ENCODE measurements at regions not wholly inside any gene's neighbourhood (a gene's known extent, or its start where the extent isn't known, plus 50 kb on each side); places are given as distances from the start of the nearest gene placed in this dataset.

DNA sequence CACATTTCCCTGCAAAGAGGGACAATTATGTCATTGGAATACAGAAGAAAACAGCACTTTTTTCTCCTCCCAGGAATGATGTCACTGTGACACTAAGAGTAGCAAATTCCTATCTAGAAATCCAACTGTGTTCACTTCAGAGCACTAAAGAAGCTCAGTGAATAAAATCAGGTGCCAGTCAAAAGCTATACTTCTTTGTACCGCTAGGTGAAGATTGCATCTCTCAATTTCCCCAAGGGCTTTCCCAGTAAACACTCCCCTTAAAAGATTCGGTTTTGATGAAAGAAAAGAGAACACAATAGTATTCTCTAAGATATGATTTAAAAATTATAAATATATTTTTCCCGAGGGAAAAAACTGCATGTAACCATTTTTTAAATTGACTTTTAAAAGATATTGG is 104.7 kb upstream of the MID1 start:
- ATAC-seq, result no peak

DNA sequence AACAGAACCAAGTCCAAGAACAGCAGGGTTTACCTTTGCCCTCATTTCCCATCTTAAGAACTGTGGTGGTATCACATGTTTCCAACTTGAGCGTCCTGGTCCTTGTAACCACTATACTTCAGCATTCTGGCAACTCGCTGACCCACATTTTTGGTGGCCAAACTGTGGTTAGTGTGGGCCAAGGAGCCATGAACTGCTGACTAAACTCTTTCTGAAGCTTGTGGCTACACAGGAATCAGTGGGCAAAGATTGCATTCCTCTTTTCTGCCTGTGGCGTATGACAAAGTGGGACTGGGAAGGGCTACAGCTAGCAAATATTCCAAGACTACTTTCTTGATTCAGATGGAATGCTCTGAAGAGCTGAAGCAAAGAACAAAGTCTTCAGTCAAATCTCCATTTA is 106.3 kb upstream of the MID1 start:
- Mint-ChIP-seq H3K27ac (no peak overlapping the region), H3K9me3 (no peaks in the 10 kb centered on the region), H3K4me1 (no peaks in the 10 kb centered on the region), H3K27me3 (no peaks in the 10 kb centered on the region), H3K36me3 (ENCODE audit: low read depth) (no peaks in the 10 kb centered on the region), H3K4me3 (no peak overlapping the region)
- DNase-seq, result no peak
- ATAC-seq, result no peak

More for the DNA sequence above, 104.7 kb upstream of the MID1 start:
- Mint-ChIP-seq H3K9me3 (no peaks in the 10 kb centered on the region), H3K27me3 (no peaks in the 10 kb centered on the region), H3K27ac (no peak overlapping the region), H3K4me3 (no peak overlapping the region), H3K36me3 (ENCODE audit: low read depth) (no peaks in the 10 kb centered on the region), H3K4me1 (no peaks in the 10 kb centered on the region)
- no peak for DNase-seq

DNA sequence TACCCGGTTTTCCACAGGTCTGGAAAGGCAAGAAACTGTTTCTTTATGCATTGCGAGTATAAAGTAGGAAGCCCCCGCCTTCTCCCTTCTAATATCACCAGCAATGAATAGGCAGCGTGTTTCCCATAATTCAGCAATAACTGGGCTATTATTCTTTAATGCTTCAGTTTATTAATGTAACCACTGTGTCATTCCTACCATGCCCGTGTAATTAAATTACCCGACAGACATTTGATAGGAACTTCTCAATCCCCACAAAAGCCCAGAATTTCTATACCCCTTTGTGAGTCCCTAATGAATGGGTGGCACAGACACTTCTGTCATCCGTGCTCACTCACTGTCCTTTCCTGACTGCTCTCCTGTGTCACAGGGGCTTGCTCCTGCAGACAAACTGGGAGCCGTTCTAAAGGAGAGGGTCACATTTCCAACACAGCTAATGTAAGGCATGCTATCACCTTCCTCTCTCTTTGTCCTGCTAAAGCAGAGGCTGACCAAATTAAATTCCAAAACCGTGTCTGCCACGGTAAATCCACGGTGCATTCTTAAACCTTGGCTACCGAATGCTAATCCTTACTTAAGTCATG is 108.5 kb upstream of the MID1 start:
- Mint-ChIP-seq H3K27ac (no peak overlapping the region), H3K27me3 (no peaks in the 10 kb centered on the region), H3K4me1 (no peaks in the 10 kb centered on the region), H3K36me3 (ENCODE audit: low read depth) (no peaks in the 10 kb centered on the region), H3K4me3 (no peak overlapping the region), H3K9me3 (no peaks in the 10 kb centered on the region)
- ATAC-seq (no peak), DNase-seq (no peak)

DNA sequence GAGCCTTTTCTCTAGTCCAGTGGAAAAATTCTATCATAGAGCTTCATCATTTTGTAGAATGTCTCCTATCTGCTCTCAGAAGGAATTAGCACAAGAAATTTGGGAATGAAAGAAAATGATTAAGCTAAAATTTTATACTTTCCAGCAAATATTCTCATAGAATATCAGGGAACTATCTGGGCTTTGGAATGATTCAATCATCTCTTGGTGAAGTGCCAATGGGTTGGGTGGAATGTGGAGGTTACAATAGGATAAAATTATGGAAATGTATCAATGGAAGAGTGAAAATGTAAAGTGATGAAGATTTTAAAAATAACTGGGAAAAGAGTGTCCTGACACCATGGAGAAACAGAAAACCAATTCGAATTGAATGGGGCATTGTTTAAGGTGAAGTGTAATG is 119.0 kb upstream of the MID1 start:
- no peaks in the 10 kb centered on the region for H3K36me3 Mint-ChIP-seq (ENCODE audit: low read depth)
- no peaks in the 10 kb centered on the region for H3K4me1 Mint-ChIP-seq
- no peaks in the 10 kb centered on the region for H3K9me3 Mint-ChIP-seq
- H3K27ac Mint-ChIP-seq, result no peak overlapping the region
- no peaks in the 10 kb centered on the region for H3K27me3 Mint-ChIP-seq
- H3K4me3 Mint-ChIP-seq, result no peak overlapping the region
- ATAC-seq, result no peak
- DNase-seq, result no peak

DNA sequence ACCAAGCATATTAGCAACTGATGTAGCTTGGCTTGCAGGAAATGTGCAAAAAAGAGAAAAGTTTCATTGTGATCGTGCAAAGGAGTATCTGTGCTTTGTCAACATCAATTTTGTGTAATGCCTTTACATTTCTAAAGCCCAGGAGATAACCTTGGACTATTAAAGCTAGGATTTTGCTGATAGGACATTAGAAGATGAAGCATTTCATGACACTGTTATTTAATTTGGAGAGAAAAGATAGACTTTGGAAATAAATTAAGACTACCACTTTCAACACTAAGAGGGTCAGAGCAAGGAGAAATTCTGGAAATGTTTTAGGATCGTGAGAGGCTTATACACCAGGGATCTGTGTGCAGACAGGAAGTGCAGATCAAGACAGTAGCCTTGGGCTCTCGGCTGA is 120.6 kb upstream of the MID1 start:
- no peak overlapping the region for H3K27ac Mint-ChIP-seq
- ATAC-seq (no peak), DNase-seq (no peak)
- peaks cover 4% of the 10 kb centered on the region for H3K9me3 Mint-ChIP-seq
- H3K36me3 Mint-ChIP-seq (ENCODE audit: low read depth), result no peaks in the 10 kb centered on the region
- H3K27me3 Mint-ChIP-seq, result no peaks in the 10 kb centered on the region
- H3K4me3 Mint-ChIP-seq, result no peak overlapping the region
- H3K4me1 Mint-ChIP-seq, result no peaks in the 10 kb centered on the region

DNA sequence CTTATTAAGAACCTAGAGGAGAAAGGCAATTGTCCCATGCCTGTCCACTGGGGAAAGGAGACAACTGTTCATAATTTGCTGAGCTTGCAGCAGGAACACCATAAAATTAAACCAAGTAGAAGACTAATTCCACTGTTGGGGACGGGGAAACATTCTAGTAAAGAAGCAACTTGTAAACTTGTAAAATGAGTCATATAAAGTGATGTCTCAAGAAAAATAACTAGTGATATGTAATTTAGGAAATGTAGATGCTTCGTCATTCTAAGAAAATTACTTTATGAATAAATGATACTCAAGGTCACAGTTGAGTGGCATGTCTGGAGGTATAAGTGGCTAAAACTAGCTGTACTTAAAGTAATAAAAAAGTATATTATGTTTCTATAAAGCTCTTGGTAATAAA is 121.2 kb upstream of the MID1 start:
- no peak overlapping the region for H3K4me3 Mint-ChIP-seq
- H3K36me3 Mint-ChIP-seq (ENCODE audit: low read depth), result no peaks in the 10 kb centered on the region
- ATAC-seq (no peak), DNase-seq (no peak)
- peaks cover 4% of the 10 kb centered on the region for H3K9me3 Mint-ChIP-seq
- H3K4me1 Mint-ChIP-seq, result no peaks in the 10 kb centered on the region
- H3K27me3 Mint-ChIP-seq, result no peaks in the 10 kb centered on the region
- no peak overlapping the region for H3K27ac Mint-ChIP-seq

DNA sequence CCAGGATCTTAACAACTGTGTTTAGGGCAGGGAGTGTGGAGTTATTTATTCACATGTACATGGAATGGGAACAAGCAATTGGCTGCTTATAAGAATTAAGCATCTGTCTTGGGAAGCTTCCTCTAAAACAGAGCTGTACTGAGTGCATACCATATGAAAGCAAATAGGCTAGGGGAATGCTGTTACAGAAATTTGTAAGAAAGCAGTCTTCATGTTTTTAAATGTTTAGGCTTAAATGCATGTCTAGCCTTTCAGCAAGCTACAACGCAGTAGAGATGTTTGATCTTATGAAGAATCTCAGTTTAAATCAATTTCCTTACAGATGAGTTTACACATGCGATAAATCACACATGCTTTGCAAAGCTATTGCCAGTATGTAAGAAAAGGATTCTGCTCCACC is 123.1 kb upstream of the MID1 start:
- ATAC-seq, result no peak
- H3K9me3 Mint-ChIP-seq, result peaks cover 4% of the 10 kb centered on the region
- H3K27ac Mint-ChIP-seq, result no peak overlapping the region
- H3K27me3 Mint-ChIP-seq, result no peaks in the 10 kb centered on the region
- no peak overlapping the region for H3K4me3 Mint-ChIP-seq
- no peaks in the 10 kb centered on the region for H3K4me1 Mint-ChIP-seq
- H3K36me3 Mint-ChIP-seq (ENCODE audit: low read depth), result no peaks in the 10 kb centered on the region
- DNase-seq, result no peak

DNA sequence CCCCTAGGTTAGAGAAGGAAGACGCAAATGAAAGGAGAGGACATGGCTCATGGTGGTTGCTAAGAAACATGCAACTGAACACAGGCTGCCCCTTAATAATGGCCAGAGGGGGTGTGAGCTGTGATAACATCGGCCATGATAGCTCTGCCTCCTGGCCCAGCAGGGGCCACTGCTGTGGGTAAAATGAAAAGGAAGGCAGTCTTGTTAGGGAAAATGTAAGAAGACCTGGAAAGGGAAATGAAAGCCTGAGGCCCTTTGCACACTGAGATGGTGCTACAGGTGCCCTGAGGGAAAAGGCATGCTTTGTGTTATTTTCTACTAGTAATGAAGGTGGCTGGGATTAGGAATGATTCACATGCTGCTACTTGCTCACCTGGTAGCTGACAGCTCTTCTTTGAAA is 123.6 kb upstream of the MID1 start:
- Mint-ChIP-seq H3K27ac (no peak overlapping the region), H3K27me3 (no peaks in the 10 kb centered on the region), H3K4me3 (no peak overlapping the region), H3K9me3 (peaks cover 4% of the 10 kb centered on the region), H3K36me3 (ENCODE audit: low read depth) (no peaks in the 10 kb centered on the region), H3K4me1 (no peaks in the 10 kb centered on the region)
- no peak for DNase-seq
- ATAC-seq, result no peak

DNA sequence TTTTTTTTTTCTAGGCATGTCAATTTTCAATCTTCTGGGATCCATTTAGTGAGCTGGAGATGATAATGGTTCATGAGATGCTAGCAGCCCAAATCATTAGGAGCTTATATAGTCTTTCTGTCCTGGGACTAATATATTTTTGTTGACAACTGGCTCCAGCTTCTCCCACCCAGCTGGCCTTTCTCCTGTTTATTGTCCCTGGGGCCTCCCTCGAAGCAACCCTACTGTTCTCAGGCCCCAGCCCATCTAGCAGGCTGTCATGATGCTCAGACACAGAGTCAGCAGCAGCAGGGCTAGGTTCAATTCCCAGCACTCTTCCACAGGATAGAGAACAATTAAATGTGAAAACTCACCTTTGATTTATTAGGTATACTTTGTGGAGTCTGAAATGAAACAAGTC is 127.6 kb upstream of the MID1 start:
- Mint-ChIP-seq H3K4me1 (no peaks in the 10 kb centered on the region), H3K27ac (no peak overlapping the region), H3K4me3 (no peak overlapping the region), H3K36me3 (ENCODE audit: low read depth) (no peaks in the 10 kb centered on the region), H3K27me3 (no peaks in the 10 kb centered on the region), H3K9me3 (peaks cover 7% of the 10 kb centered on the region)
- DNase-seq (no peak), ATAC-seq (no peak)

DNA sequence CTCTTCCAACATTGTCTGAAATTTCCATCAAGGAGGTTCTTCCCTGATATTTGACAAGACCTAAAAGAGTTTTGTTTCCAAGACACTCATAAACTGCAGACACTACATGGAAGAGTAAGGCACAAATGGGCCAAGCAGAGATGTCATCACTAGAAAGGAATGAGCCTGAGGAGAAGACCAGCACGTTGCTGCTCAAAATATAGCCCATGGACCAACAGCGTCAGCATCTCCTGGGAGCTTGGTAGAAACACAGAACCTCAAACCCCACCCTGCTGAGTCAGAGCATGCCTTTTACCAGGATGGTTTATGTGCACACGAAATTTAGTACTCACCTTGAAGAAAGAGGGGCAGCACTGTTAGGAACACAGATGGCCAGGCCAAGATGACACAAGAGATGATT is 128.7 kb upstream of the MID1 start:
- ATAC-seq (no peak), DNase-seq (no peak)
- Mint-ChIP-seq H3K27ac (no peak overlapping the region), H3K36me3 (ENCODE audit: low read depth) (no peaks in the 10 kb centered on the region), H3K4me3 (no peak overlapping the region), H3K9me3 (peaks cover 7% of the 10 kb centered on the region), H3K27me3 (no peaks in the 10 kb centered on the region), H3K4me1 (no peaks in the 10 kb centered on the region)

DNA sequence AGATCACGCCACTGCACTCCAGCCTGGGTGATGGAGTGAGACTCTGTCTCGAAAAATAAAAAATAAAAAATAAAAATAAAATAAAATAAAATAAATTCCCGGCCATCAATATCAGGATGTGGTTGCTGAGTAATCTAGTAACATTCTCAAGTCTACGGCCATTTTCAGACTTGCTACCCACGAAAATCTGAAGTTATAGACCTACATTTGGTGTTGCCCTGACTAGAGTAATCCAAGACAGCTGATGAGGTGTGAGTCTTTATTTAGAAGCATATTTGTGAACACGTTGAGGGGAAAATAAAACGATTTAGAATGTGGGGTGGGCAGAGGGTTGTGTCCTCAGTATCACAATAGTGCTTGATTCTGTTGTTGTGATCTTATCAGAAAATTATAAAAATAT is 130.2 kb upstream of the MID1 start:
- ATAC-seq (no peak), DNase-seq (no peak)
- Mint-ChIP-seq H3K4me1 (no peaks in the 10 kb centered on the region), H3K36me3 (ENCODE audit: low read depth) (no peaks in the 10 kb centered on the region), H3K27ac (no peak overlapping the region), H3K27me3 (no peaks in the 10 kb centered on the region), H3K4me3 (no peak overlapping the region), H3K9me3 (peaks cover 7% of the 10 kb centered on the region)

DNA sequence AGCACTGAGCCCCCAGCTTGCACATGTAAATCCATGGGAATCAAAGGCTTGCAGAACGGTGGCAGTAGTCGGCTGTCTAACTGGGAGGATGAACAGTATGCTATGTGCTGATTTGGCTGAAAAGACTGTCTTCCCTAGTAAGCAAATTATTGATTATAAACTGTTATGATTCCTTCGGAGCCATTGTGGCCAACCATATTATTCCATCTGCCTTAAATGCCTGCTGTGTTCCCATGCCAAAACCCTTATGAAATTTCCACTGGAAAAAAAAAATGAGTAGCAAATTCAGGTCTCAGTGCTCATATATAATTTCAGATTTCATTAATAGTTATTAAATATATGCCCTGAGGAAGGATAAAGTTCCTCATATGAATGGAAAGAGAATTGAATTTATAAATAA is 132.7 kb upstream of the MID1 start:
- Mint-ChIP-seq H3K27me3 (no peaks in the 10 kb centered on the region), H3K36me3 (ENCODE audit: low read depth) (no peaks in the 10 kb centered on the region), H3K4me1 (no peaks in the 10 kb centered on the region), H3K9me3 (peaks cover 4% of the 10 kb centered on the region), H3K4me3 (no peak overlapping the region), H3K27ac (no peak overlapping the region)
- ATAC-seq (no peak), DNase-seq (no peak)

DNA sequence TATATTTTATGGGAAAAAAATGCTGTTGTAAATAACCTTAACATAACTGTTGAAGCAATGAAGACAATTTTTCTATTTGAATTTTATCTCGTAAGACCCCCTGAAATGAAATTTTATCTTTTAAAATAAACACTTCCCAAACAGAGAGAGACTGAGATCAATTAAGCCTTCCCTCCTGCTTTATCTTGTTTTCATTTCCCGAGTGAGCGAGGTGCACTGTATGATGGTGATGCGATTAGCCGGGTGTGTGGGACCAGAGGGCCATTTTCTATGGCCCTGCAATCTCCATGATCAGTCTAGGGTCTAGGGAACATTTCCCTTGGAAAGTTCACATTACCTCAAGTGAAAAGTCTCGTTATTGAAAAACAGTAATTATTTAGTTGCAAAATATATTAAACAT is 134.1 kb upstream of the MID1 start:
- ATAC-seq (no peak), DNase-seq (no peak)
- no peaks in the 10 kb centered on the region for H3K4me1 Mint-ChIP-seq
- peaks cover 4% of the 10 kb centered on the region for H3K9me3 Mint-ChIP-seq
- H3K27me3 Mint-ChIP-seq, result no peaks in the 10 kb centered on the region
- H3K36me3 Mint-ChIP-seq (ENCODE audit: low read depth), result no peaks in the 10 kb centered on the region
- no peak overlapping the region for H3K27ac Mint-ChIP-seq
- no peak overlapping the region for H3K4me3 Mint-ChIP-seq

DNA sequence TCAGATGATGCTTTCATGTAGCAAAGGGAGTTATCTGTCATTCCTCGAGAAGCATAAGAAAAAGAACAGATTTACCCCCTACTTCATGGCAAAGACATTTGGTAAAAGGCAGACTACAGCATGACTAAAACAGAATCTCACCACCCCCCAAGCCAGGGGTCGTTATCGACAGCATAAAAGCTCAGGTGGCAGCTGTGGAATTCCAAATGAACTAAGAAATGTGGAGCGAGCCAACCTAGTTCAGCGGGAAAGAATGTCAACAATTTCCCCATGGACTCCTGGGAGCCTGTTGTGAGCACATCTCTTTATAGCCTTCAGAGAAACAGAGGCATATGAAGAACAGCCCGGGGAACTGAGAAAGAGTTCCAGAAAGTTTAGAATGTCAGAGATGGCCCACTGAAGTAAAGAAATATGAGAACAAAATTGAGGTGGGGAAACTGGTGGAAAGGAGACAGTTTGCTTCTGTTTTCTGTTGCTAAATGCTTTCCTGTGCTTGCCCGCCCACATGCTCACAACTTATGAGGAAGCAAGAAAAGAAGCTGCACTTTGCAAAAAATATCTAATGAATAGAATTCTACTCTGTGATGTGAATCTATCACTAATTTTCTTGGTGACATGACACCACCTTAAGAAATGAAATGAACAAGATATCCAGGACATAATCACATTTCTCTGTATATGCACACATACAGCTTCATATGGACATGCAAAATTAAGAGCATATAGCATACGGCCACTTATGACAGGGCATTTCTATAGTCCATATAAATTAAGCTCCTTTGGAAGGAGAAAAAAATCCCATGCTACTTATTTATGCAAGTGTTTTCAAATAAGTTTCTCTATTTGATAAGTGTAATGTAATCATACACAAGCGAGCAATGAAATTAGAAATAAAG is 135.3 kb upstream of the MID1 start:
- Mint-ChIP-seq H3K27ac (no peak overlapping the region), H3K27me3 (no peaks in the 10 kb centered on the region), H3K9me3 (peaks cover 4% of the 10 kb centered on the region), H3K4me1 (no peaks in the 10 kb centered on the region), H3K36me3 (ENCODE audit: low read depth) (no peaks in the 10 kb centered on the region), H3K4me3 (no peak overlapping the region)
- no peak for ATAC-seq
- no peak for DNase-seq

DNA sequence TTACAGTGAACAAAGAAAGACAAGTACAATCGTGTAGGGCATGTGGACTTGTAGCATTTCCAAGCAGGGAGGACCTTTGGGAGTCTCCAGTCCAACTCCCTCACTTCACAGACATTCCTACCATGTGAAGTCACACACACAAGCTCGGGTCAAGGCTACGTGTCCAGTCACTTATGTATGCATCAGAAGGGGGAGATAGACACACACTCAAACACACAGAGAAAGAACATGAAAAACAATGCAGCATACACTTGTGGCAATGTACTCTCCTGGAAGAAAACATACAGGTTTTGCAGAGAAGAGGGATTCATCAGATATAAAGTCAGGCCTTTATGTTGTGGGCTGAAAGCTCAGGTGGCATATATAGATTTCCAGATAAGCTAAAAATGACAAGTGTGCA is 136.1 kb upstream of the MID1 start:
- DNase-seq (no peak), ATAC-seq (no peak)
- Mint-ChIP-seq H3K9me3 (peaks cover 4% of the 10 kb centered on the region), H3K27ac (no peak overlapping the region), H3K36me3 (ENCODE audit: low read depth) (no peaks in the 10 kb centered on the region), H3K27me3 (no peaks in the 10 kb centered on the region), H3K4me1 (no peaks in the 10 kb centered on the region), H3K4me3 (no peak overlapping the region)
